Liver (tissue), 8 donors: ENCODE measurements at regions not wholly inside any gene's neighbourhood (a gene's known extent, or its start where the extent isn't known, plus 50 kb on each side); places are given as distances from the start of the nearest gene placed in this dataset.

Experiments used
- DNase-seq: peaks from one replicate; pipeline ENCODE4 v3.0.0-alpha.2; 2017; ENCODE audit warnings: low spot score
- H3K27ac ChIP-seq, 2 donors: one replicate each; pipeline ENCODE4 v1.7.0; 2013; ENCODE audit warnings: inconsistent platforms in 2 of 2, low read length in 2 of 2, control low read depth in 1 of 2, low read depth in 1 of 2, mild to moderate bottlenecking in 1 of 2
- H3K27me3 ChIP-seq, 4 donors: one replicate each; pipeline versions ENCODE4 v1.6.1 to v1.7.0; 2013; ENCODE audit warnings: low read length in 3 of 4, inconsistent platforms in 1 of 4, mild to moderate bottlenecking in 1 of 4, moderate library complexity in 1 of 4; ENCODE audit not compliant: control insufficient read depth in 4 of 4, insufficient read depth in 4 of 4
- H3K36me3 ChIP-seq, 4 donors: one replicate each; pipeline versions ENCODE4 v1.6.1 to v1.7.0; 2013; ENCODE audit warnings: low read length in 3 of 4, mild to moderate bottlenecking in 3 of 4, low read depth in 1 of 4, moderate library complexity in 1 of 4; ENCODE audit not compliant: control insufficient read depth in 4 of 4, insufficient read depth in 3 of 4
- H3K4me1 ChIP-seq, 4 donors: one replicate each; pipeline versions ENCODE4 v1.6.1 to v1.7.0; 2013; ENCODE audit warnings: low read length in 3 of 4, mild to moderate bottlenecking in 3 of 4, moderate library complexity in 1 of 4; ENCODE audit not compliant: control insufficient read depth in 4 of 4, insufficient read depth in 4 of 4
- H3K4me3 ChIP-seq, 3 donors: one replicate each; pipeline versions ENCODE4 v1.6.1 to v1.7.0; 2013; ENCODE audit warnings: low read length in 3 of 3, control low read depth in 1 of 3, low read depth in 1 of 3, mild to moderate bottlenecking in 1 of 3
- H3K9ac ChIP-seq, 2 donors: one replicate each; pipeline ENCODE4 v1.7.0; 2013; ENCODE audit warnings: low read length in 2 of 2, mild to moderate bottlenecking in 2 of 2, moderate library complexity in 2 of 2, control low read depth in 1 of 2, low read depth in 1 of 2
- H3K9me3 ChIP-seq, 4 donors: one replicate each; pipeline versions ENCODE4 v1.6.1 to v1.7.0; 2013; ENCODE audit warnings: low read length in 3 of 4; ENCODE audit not compliant: control insufficient read depth in 4 of 4
- EGR1 ChIP-seq, 2 donors: IDR thresholded peaks; 2 replicates each; pipeline ENCODE4 v1.6.1; 2016 to 2018; ENCODE audit warnings: antibody characterized with exemption in 2 of 2, low read depth in 2 of 2
- FOXA1 ChIP-seq: IDR thresholded peaks from 2 replicates; pipeline ENCODE4 v1.6.1; 2016; ENCODE audit warnings: antibody characterized with exemption
- FOXA2 ChIP-seq: IDR thresholded peaks from 2 replicates; pipeline ENCODE4 v1.6.1; 2016; ENCODE audit warnings: antibody characterized with exemption
- GABPA ChIP-seq, 2 donors: IDR thresholded peaks in 1 of 2; conservative IDR thresholded peaks in 1 of 2; 2 replicates each; pipeline ENCODE4 v1.6.1; 2016; ENCODE audit warnings: antibody characterized with exemption in 2 of 2, mild to moderate bottlenecking in 1 of 2, moderate library complexity in 1 of 2
- HNF4G ChIP-seq: IDR thresholded peaks from 2 replicates; pipeline ENCODE4 v1.6.1; 2016; ENCODE audit warnings: antibody characterized with exemption
- JUND ChIP-seq, 2 donors: IDR thresholded peaks; 2 replicates each; pipeline ENCODE4 v1.6.1; 2016; ENCODE audit warnings: antibody characterized with exemption in 2 of 2
- NR2F2 ChIP-seq: IDR thresholded peaks from 2 replicates; pipeline ENCODE4 v1.6.1; 2016; ENCODE audit warnings: antibody characterized with exemption
- RAD21 ChIP-seq, 2 donors: IDR thresholded peaks; 2 replicates each; pipeline ENCODE4 v1.6.1; 2016; ENCODE audit warnings: antibody characterized with exemption in 2 of 2, mild to moderate bottlenecking in 2 of 2
- SP1 ChIP-seq: IDR thresholded peaks from 2 replicates; pipeline ENCODE4 v1.6.1; 2018; ENCODE audit warnings: antibody characterized with exemption, mild to moderate bottlenecking
- WGBS: extraction: QIAGEN DNeasy Blood & Tissue Kit; methylation state at CpG from one replicate; pipeline ENCODE4 v1.1.7; 2013; 5-methylcytosine and 5-hydroxymethylcytosine counted together
- TF ChIP-seq, protein P1 (sequence below): fragments of 150-350 bp; IDR thresholded peaks from 2 replicates; pipeline ENCODE4 v1.5.1; 2017; ENCODE audit warnings: improper control_type of control experiment, low read depth, low read length; ENCODE audit not compliant: missing input control
- TF ChIP-seq, protein P2 (sequence below): IDR thresholded peaks from 2 replicates; pipeline ENCODE4 v1.6.1; 2016; ENCODE audit warnings: antibody characterized with exemption
- TF ChIP-seq, protein P3 (sequence below): IDR thresholded peaks from 2 replicates; pipeline ENCODE4 v1.6.1; 2016; ENCODE audit warnings: antibody characterized with exemption
- TF ChIP-seq, protein P4 (sequence below): IDR thresholded peaks from 2 replicates; pipeline ENCODE4 v1.6.1; 2016; ENCODE audit warnings: antibody characterized with exemption, mild to moderate bottlenecking
- donor health status: healthy.
- donor health status: healthy.
- donor health status: healthy.
- donor health status: healthy.
- donor health status: healthy.

DNA sequence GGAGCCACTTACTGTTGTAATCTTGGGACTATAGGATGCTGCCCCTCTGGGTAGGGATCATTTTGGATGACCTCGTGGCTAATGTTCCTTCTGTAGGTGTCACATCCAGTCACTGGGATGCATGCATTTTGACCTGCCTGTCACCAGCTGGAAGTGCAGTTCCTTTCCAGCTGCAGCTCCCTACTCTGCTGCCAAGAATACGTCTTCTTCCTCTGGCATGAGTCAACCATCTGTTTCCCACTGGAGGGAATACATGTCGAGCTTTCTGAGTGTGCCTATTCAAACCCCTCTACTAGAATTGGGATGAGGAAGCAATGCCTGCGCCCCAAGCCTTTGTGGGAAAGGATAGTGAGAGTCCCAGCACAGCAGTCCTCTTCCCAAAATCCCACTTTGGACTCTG lies 415.5 kb upstream of the ADAMTS5 start (continued):
- TF ChIP-seq, protein P1, sequence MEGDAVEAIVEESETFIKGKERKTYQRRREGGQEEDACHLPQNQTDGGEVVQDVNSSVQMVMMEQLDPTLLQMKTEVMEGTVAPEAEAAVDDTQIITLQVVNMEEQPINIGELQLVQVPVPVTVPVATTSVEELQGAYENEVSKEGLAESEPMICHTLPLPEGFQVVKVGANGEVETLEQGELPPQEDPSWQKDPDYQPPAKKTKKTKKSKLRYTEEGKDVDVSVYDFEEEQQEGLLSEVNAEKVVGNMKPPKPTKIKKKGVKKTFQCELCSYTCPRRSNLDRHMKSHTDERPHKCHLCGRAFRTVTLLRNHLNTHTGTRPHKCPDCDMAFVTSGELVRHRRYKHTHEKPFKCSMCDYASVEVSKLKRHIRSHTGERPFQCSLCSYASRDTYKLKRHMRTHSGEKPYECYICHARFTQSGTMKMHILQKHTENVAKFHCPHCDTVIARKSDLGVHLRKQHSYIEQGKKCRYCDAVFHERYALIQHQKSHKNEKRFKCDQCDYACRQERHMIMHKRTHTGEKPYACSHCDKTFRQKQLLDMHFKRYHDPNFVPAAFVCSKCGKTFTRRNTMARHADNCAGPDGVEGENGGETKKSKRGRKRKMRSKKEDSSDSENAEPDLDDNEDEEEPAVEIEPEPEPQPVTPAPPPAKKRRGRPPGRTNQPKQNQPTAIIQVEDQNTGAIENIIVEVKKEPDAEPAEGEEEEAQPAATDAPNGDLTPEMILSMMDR: no peak
- TF ChIP-seq NR2F2: no peak
- no peak for TF ChIP-seq FOXA2
- TF ChIP-seq, protein P2, sequence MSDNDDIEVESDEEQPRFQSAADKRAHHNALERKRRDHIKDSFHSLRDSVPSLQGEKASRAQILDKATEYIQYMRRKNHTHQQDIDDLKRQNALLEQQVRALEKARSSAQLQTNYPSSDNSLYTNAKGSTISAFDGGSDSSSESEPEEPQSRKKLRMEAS: no peak

DNA sequence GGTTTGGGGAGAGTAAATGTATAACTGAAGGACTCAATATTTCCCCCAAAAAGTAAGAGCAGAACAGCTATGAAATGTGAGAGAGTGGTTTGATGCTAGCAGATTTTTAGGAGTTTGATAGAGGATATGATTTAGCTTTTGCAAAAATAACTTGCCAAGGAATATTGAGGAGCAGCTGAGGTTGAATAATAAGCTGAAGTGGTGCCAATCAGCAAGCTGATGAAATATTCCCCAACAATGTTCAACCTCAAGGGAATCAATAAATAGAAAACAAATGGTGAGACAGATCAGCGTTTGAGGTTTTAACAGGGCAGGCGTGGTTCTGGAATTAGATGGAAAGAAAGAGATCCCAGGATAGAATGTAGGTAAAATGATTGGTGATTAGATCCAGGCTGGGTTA lies 413.4 kb upstream of the ADAMTS5 start:
- Histone ChIP-seq H3K27ac (no peak overlapping the region), H3K4me3 (no peak overlapping the region), H3K27me3 (no peaks in the 10 kb centered on the region), H3K9me3 (no peaks in the 10 kb centered on the region), H3K4me1 (no peaks in the 10 kb centered on the region), H3K36me3 (no peaks in the 10 kb centered on the region), H3K9ac (no peak overlapping the region)
- 72% methylated on average over 2 of the region's 2 CpGs for WGBS
- TF ChIP-seq, protein P3, sequence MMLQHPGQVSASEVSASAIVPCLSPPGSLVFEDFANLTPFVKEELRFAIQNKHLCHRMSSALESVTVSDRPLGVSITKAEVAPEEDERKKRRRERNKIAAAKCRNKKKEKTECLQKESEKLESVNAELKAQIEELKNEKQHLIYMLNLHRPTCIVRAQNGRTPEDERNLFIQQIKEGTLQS: no peak
- TF ChIP-seq EGR1 (IDR thresholded peaks at IDR 0.05; ENCODE audit: low read depth in 2 of 2) (no peak), GABPA (IDR thresholded peaks at IDR 0.05 in 1 of 2, conservative IDR thresholded peaks at IDR 0.05 in 1 of 2) (no peak), FOXA1 (no peak), JUND (IDR thresholded peaks at IDR 0.05) (no peak)
- TF ChIP-seq, protein P4, sequence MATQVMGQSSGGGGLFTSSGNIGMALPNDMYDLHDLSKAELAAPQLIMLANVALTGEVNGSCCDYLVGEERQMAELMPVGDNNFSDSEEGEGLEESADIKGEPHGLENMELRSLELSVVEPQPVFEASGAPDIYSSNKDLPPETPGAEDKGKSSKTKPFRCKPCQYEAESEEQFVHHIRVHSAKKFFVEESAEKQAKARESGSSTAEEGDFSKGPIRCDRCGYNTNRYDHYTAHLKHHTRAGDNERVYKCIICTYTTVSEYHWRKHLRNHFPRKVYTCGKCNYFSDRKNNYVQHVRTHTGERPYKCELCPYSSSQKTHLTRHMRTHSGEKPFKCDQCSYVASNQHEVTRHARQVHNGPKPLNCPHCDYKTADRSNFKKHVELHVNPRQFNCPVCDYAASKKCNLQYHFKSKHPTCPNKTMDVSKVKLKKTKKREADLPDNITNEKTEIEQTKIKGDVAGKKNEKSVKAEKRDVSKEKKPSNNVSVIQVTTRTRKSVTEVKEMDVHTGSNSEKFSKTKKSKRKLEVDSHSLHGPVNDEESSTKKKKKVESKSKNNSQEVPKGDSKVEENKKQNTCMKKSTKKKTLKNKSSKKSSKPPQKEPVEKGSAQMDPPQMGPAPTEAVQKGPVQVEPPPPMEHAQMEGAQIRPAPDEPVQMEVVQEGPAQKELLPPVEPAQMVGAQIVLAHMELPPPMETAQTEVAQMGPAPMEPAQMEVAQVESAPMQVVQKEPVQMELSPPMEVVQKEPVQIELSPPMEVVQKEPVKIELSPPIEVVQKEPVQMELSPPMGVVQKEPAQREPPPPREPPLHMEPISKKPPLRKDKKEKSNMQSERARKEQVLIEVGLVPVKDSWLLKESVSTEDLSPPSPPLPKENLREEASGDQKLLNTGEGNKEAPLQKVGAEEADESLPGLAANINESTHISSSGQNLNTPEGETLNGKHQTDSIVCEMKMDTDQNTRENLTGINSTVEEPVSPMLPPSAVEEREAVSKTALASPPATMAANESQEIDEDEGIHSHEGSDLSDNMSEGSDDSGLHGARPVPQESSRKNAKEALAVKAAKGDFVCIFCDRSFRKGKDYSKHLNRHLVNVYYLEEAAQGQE: no peak
- no peak for DNase-seq

DNA sequence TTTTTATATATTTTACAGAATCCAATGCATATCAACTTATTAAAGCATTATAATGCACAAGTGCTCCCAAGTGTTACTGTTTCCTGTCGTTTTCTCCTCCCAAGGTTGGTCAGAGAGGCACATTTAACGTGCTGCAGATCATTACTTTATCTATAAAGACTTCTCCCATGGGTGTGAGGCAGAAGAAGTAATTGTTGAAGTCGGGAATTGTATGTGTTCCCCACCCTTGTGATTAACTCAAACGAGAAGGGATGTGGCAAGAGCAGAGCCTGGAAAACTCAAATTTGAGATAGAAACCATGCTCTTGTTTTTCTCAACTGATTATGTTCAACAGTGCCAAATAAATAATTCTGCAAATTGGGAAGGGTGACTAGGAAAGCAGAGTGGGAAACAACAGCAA lies 412.5 kb upstream of the ADAMTS5 start:
- Histone ChIP-seq H3K36me3 (no peaks in the 10 kb centered on the region), H3K27ac (no peak overlapping the region), H3K9me3 (no peaks in the 10 kb centered on the region), H3K9ac (no peak overlapping the region), H3K27me3 (no peaks in the 10 kb centered on the region), H3K4me1 (no peaks in the 10 kb centered on the region), H3K4me3 (no peak overlapping the region)
- WGBS: 30% methylated on average over 4 of the region's 4 CpGs
- no peak for DNase-seq
- TF ChIP-seq HNF4G: no peak
- no peak for TF ChIP-seq JUND (IDR thresholded peaks at IDR 0.05)
- no peak for TF ChIP-seq RAD21 (IDR thresholded peaks at IDR 0.05)
- no peak for TF ChIP-seq FOXA1
- no peak for TF ChIP-seq SP1
- TF ChIP-seq NR2F2: no peak
- TF ChIP-seq, protein P1: no peak
